Epidermal melanocyte (primary cell): ENCODE measurements at regions not wholly inside any gene's neighbourhood (a gene's known extent, or its start where the extent isn't known, plus 50 kb on each side); places are given as distances from the start of the nearest gene placed in this dataset.

Source experiments
- DNase-seq: peaks from one replicate; pipeline ENCODE4 v3.0.0; 2011; ENCODE audit warnings: low spot score; ENCODE audit not compliant: insufficient read length

- DNase-seq, result no peak
These were observed 76.4 kb downstream of the CXXC4 start for GRCh38 chr4:104418286-104418685.

- DNase-seq, result no peak
These were observed 77.3 kb downstream of the CXXC4 start for GRCh38 chr4:104417357-104417882.

- DNase-seq, result no peak
These were observed 77.9 kb downstream of the CXXC4 start for GRCh38 chr4:104416725-104417356.

GRCh38 chr4:104413487-104413886 is 81.2 kb downstream of the CXXC4 start:
- no peak for DNase-seq

- DNase-seq, result no peak
These were observed 82.3 kb downstream of the CXXC4 start for GRCh38 chr4:104412344-104412743.

GRCh38 chr4:104411502-104411901 is 83.2 kb downstream of the CXXC4 start:
- DNase-seq, result no peak

GRCh38 chr4:104408878-104409277 is 85.8 kb downstream of the CXXC4 start:
- DNase-seq, result no peak

- DNase-seq, result no peak
These were observed 90.3 kb downstream of the CXXC4 start for GRCh38 chr4:104404361-104404760.

- DNase-seq, result no peak
These were observed 99.5 kb downstream of the CXXC4 start for GRCh38 chr4:104395168-104395614.

GRCh38 chr4:104394406-104395167 is 100.1 kb downstream of the CXXC4 start:
- no peak for DNase-seq

GRCh38 chr4:104393655-104394324 is 100.9 kb downstream of the CXXC4 start:
- no peak for DNase-seq

GRCh38 chr4:104385713-104386112 is 109.0 kb downstream of the CXXC4 start:
- DNase-seq, result no peak

- no peak for DNase-seq
These were observed 111.7 kb downstream of the CXXC4 start for GRCh38 chr4:104382961-104383360.

GRCh38 chr4:104381729-104382128 is 113.0 kb downstream of the CXXC4 start:
- no peak for DNase-seq

GRCh38 chr4:104365618-104366017 is 129.1 kb downstream of the CXXC4 start:
- no peak for DNase-seq

GRCh38 chr4:104353481-104353880 is 141.2 kb downstream of the CXXC4 start:
- no peak for DNase-seq

GRCh38 chr4:104352211-104352610 is 142.5 kb downstream of the CXXC4 start:
- DNase-seq, result no peak

GRCh38 chr4:104351706-104352105 is 143.0 kb downstream of the CXXC4 start:
- DNase-seq, result no peak

- DNase-seq, result no peak
These were observed 149.0 kb downstream of the CXXC4 start for GRCh38 chr4:104345598-104346242.

- DNase-seq, result no peak
These were observed 150.2 kb downstream of the CXXC4 start for GRCh38 chr4:104344342-104344980.

GRCh38 chr4:104334410-104334809 is 160.3 kb downstream of the CXXC4 start:
- DNase-seq, result no peak
